Mammary epithelial cell (primary cell): ENCODE measurements at regions not wholly inside any gene's neighbourhood (a gene's known extent, or its start where the extent isn't known, plus 50 kb on each side); places are given as distances from the start of the nearest gene placed in this dataset.
"Not testable (repeated sequence)": the region's sequence is repeated elsewhere in the genome, so short reads cannot be mapped to it uniquely, and the experiment has no call there.

Experiments
- EZH2 ChIP-seq: IDR thresholded peaks from 2 replicates; pipeline ENCODE4 v1.6.1; 2012; ENCODE audit warnings: low read length, inconsistent platforms, borderline replicate concordance
- TF ChIP-seq, protein P1 (sequence below), 2 donors: IDR thresholded peaks in 1 of 2; conservative IDR thresholded peaks in 1 of 2; 2 replicates each; pipeline ENCODE4 v1.5.1; 2011 to 2012; ENCODE audit warnings: inconsistent platforms in 2 of 2, low read length in 2 of 2, mild to moderate bottlenecking in 2 of 2, control low read depth in 1 of 2, low read depth in 1 of 2; ENCODE audit not compliant: insufficient read depth in 1 of 2; ENCODE audit errors: extremely low read depth in 1 of 2

DNA sequence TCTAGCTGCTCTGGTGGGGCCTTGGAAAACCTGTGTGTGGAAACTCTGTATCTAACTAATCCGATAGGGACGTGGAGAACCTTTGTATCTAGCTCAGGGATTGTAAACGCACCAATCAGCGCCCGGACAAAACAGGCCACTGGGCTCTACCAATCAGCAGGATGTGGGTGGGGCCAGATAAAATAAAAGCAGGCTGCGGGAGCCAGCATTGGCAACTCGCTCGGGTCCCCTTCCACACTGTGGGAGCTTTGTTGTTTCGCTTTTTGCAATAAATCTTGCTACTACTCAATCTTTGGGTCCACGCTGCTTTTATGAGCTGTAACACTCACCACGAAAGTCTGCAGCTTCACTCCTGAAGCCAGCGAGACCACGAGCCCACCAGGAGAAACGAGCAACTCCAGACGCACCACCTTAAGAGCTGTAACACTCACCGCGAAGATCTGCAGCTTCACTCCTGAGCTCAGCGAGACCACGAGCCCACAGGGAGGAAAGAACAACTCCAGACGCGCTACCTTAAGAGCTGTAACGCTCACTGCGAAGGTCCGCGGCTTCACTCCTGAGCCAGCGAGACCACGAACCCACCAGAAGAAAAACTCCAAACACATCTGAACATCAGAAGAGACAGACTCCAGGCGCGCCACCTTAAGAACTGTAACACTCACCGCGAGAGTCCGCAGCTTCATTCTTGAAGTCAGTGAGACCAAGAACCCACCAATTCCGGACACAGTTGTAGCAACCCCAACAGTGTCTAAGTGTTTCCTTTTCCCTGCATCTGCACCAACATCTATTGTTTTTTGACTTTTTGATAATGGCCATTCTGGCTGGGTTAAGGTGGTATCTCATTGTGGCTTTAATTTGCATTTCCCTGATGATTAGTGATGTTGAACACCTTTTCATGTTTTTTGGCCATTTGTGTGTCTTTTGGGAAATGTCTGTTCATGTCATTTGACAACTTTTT is 92.2 kb upstream of the ITGB1 start:
- TF ChIP-seq, protein P1, sequence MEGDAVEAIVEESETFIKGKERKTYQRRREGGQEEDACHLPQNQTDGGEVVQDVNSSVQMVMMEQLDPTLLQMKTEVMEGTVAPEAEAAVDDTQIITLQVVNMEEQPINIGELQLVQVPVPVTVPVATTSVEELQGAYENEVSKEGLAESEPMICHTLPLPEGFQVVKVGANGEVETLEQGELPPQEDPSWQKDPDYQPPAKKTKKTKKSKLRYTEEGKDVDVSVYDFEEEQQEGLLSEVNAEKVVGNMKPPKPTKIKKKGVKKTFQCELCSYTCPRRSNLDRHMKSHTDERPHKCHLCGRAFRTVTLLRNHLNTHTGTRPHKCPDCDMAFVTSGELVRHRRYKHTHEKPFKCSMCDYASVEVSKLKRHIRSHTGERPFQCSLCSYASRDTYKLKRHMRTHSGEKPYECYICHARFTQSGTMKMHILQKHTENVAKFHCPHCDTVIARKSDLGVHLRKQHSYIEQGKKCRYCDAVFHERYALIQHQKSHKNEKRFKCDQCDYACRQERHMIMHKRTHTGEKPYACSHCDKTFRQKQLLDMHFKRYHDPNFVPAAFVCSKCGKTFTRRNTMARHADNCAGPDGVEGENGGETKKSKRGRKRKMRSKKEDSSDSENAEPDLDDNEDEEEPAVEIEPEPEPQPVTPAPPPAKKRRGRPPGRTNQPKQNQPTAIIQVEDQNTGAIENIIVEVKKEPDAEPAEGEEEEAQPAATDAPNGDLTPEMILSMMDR (conservative IDR thresholded peaks at IDR 0.05 in 1 of 2, IDR thresholded peaks at IDR 0.05 in 1 of 2; ENCODE audit: extremely low read depth in 1 of 2, insufficient read depth in 1 of 2, low read depth in 1 of 2, low read length in 2 of 2) = not testable (repeated sequence)
- not testable (repeated sequence) for TF ChIP-seq EZH2
